WI38 (cell line): ENCODE measurements at regions not wholly inside any gene's neighbourhood (a gene's known extent, or its start where the extent isn't known, plus 50 kb on each side); places are given as distances from the start of the nearest gene placed in this dataset.

Experiments used
- H3K4me3 ChIP-seq: 2 replicates; pipeline ENCODE4 v1.5.1; 2011; ENCODE audit warnings: low read depth, mild to moderate bottlenecking, control low read depth, low read length
- CTCF ChIP-seq: IDR thresholded peaks from 2 replicates; pipeline ENCODE4 v1.5.1; 2012; ENCODE audit warnings: low read depth, mild to moderate bottlenecking, control low read depth, low read length

- no peak for TF ChIP-seq CTCF
These were observed 170.1 kb upstream of the GBE1 start for GRCh38 chr3:81931265-81932251.

GRCh38 chr3:81929697-81930096 is 168.3 kb upstream of the GBE1 start:
- no peak overlapping the region for H3K4me3 ChIP-seq
- no peak for TF ChIP-seq CTCF

More at GRCh38 chr3:81931265-81932251, 170.1 kb upstream of the GBE1 start:
- H3K4me3 ChIP-seq = no peak overlapping the region

- no peak for TF ChIP-seq CTCF
- H3K4me3 ChIP-seq = no peak overlapping the region
These were observed 166.4 kb upstream of the GBE1 start for GRCh38 chr3:81927811-81928210.

- TF ChIP-seq CTCF = no peak
- no peak overlapping the region for H3K4me3 ChIP-seq
These were observed 163.9 kb upstream of the GBE1 start for GRCh38 chr3:81925385-81925784.

- TF ChIP-seq CTCF = no peak
- no peak overlapping the region for H3K4me3 ChIP-seq
These were observed 161.6 kb upstream of the GBE1 start for GRCh38 chr3:81923038-81923437.

GRCh38 chr3:81922404-81922803 is 161.0 kb upstream of the GBE1 start:
- no peak for TF ChIP-seq CTCF
- H3K4me3 ChIP-seq = no peak overlapping the region

- TF ChIP-seq CTCF = no peak
- no peak overlapping the region for H3K4me3 ChIP-seq
These were observed 159.4 kb upstream of the GBE1 start for GRCh38 chr3:81920816-81921215.
